A673 (cell line): ENCODE measurements at regions not wholly inside any gene's neighbourhood (a gene's known extent, or its start where the extent isn't known, plus 50 kb on each side); places are given as distances from the start of the nearest gene placed in this dataset.

Experiments used
- BruUV-seq: library from RNA; stranded (reverse); fragments of 400-500 nt; replicated peaks from 2 replicates; lab custom pipeline; 2021; lab: Mats Ljungman, UMichigan
- CTCF ChIA-PET: fragments of 300-600 bp; sonication (Branson Sonifier 250); formaldehyde crosslinking; loops from one replicate; lab custom pipeline; 2022; ENCODE audit warnings: antibody characterized with exemption; lab: Charles Lee
- POLR2A ChIA-PET: fragments of 300-600 bp; sonication (Branson Sonifier 250); formaldehyde crosslinking; loops from one replicate; lab custom pipeline; 2022; ENCODE audit warnings: antibody characterized with exemption; ENCODE audit not compliant: low non-redundant PET; lab: Charles Lee
- DNase-seq: peaks from one replicate; pipeline ENCODE4 v3.0.0-alpha.2; 2015; ENCODE audit warnings: low spot score
- H3K27ac ChIP-seq: fragments of 200-600 bp; sonication (generic); 2 replicates; pipeline ENCODE4 v1.5.1; 2016; ENCODE audit warnings: mixed run types, low read depth, mild to moderate bottlenecking, mixed read lengths, antibody characterized with exemption, low read length; ENCODE audit not compliant: poor library complexity, severe bottlenecking
- H3K27me3 ChIP-seq: fragments of 200-600 bp; sonication (generic); replicated peaks from 2 replicates; pipeline ENCODE4 v1.6.1; 2017; ENCODE audit warnings: mixed run types, low read depth, mild to moderate bottlenecking, mixed read lengths, antibody characterized with exemption, low read length; ENCODE audit not compliant: insufficient read depth, poor library complexity
- H3K36me3 ChIP-seq: fragments of 200-600 bp; sonication (generic); 2 replicates; pipeline ENCODE4 v1.6.1; 2016; ENCODE audit warnings: mixed run types, mild to moderate bottlenecking, mixed read lengths, antibody characterized with exemption, low read length; ENCODE audit not compliant: insufficient read depth, poor library complexity, severe bottlenecking
- H3K4me1 ChIP-seq: fragments of 200-600 bp; sonication (generic); 2 replicates; pipeline ENCODE4 v1.6.1; 2017; ENCODE audit warnings: mixed run types, mild to moderate bottlenecking, mixed read lengths, antibody characterized with exemption, low read length; ENCODE audit not compliant: insufficient read depth, poor library complexity, severe bottlenecking
- H3K4me3 ChIP-seq: fragments of 200-600 bp; sonication (generic); 2 replicates; pipeline ENCODE4 v1.5.1; 2016; ENCODE audit warnings: low read depth, mixed run types, mild to moderate bottlenecking, mixed read lengths, low read length; ENCODE audit not compliant: poor library complexity, severe bottlenecking
- H3K9me3 ChIP-seq: fragments of 200-600 bp; sonication (generic); 2 replicates; pipeline ENCODE4 v1.6.1; 2016; ENCODE audit warnings: mixed run types, low read depth, mild to moderate bottlenecking, mixed read lengths, antibody characterized with exemption, low read length; ENCODE audit not compliant: poor library complexity, severe bottlenecking
- CTCF ChIP-seq: fragments of 300-800, 200-600 bp; sonication (generic); conservative IDR thresholded peaks from 2 replicates; pipeline ENCODE4 v1.5.1; 2017; ENCODE audit warnings: low read depth, mild to moderate bottlenecking, antibody characterized with exemption, low read length, moderate library complexity, mixed read lengths
- EZH2 ChIP-seq: fragments of 200-600 bp; sonication (generic); IDR thresholded peaks from 2 replicates; pipeline ENCODE4 v1.6.1; 2017; ENCODE audit warnings: borderline replicate concordance, low read depth, mild to moderate bottlenecking, mixed read lengths, antibody characterized with exemption, low read length; ENCODE audit not compliant: poor library complexity, severe bottlenecking
- intact Hi-C: fragments of 100-400 bp; cut with micrococcal nuclease; formaldehyde crosslinking; loops from one replicate; pipeline ENCODE4 v1.10.0; 2022; ENCODE audit not compliant: unreplicated experiment

- no peaks in the 10 kb centered on the region for H3K4me1 ChIP-seq
- POLR2A ChIA-PET = no interaction called here
- H3K27me3 ChIP-seq = no peaks in the 10 kb centered on the region
- no peaks in the 10 kb centered on the region for H3K36me3 ChIP-seq
- no peak for TF ChIP-seq EZH2
- TF ChIP-seq CTCF = no peak
- DNase-seq = no peak
- CTCF ChIA-PET = no interaction called here
- intact Hi-C loops = no loop called here
- BruUV-seq = no TSS peak
- H3K9me3 ChIP-seq = no peaks in the 10 kb centered on the region
- no peak overlapping the region for H3K4me3 ChIP-seq
- H3K27ac ChIP-seq = no peak overlapping the region
Observed at GRCh38 chr3:118791246-118791645, 243.4 kb downstream of the IGSF11 start.

GRCh38 chr3:118792191-118792590, 242.5 kb downstream of the IGSF11 start:
- Histone ChIP-seq H3K27ac (no peak overlapping the region), H3K27me3 (no peaks in the 10 kb centered on the region), H3K4me3 (no peak overlapping the region), H3K9me3 (no peaks in the 10 kb centered on the region), H3K4me1 (no peaks in the 10 kb centered on the region), H3K36me3 (no peaks in the 10 kb centered on the region)
- TF ChIP-seq EZH2 (no peak), CTCF (no peak)
- intact Hi-C loops = no loop called here
- no TSS peak for BruUV-seq
- ChIA-PET CTCF (no interaction called here), POLR2A (no interaction called here)
- no peak for DNase-seq

GRCh38 chr3:118793176-118793575, 241.5 kb downstream of the IGSF11 start:
- Histone ChIP-seq H3K36me3 (no peaks in the 10 kb centered on the region), H3K27me3 (no peaks in the 10 kb centered on the region), H3K9me3 (no peaks in the 10 kb centered on the region), H3K4me1 (no peaks in the 10 kb centered on the region), H3K27ac (no peak overlapping the region), H3K4me3 (no peak overlapping the region)
- ChIA-PET CTCF (no interaction called here), POLR2A (no interaction called here)
- intact Hi-C loops = no loop called here
- TF ChIP-seq CTCF (no peak), EZH2 (no peak)
- no peak for DNase-seq
- no TSS peak for BruUV-seq
